Uterus (tissue), 3 donors: ENCODE measurements at regions not wholly inside any gene's neighbourhood (a gene's known extent, or its start where the extent isn't known, plus 50 kb on each side); places are given as distances from the start of the nearest gene placed in this dataset. TPM values are rescaled to one million over a fixed set of nuclear protein-coding genes. Genes with fewer than 3 reads are reported as not detected.

ENCODE experiments used
- DNase-seq, 2 donors: peaks; one replicate each; pipeline ENCODE4 v3.0.0-alpha.2; 2019 to 2020
- H3K27ac ChIP-seq, 2 donors: fragments of 200-600 bp; sonication (generic); 1 replicate in 1 of 2; 2 replicates in 1 of 2; pipeline ENCODE4 v1.5.1; 2016 to 2018
- H3K27me3 ChIP-seq, 2 donors: fragments of 200-600 bp; sonication (generic); one replicate each; pipeline ENCODE4 v1.5.1; 2018 to 2019; ENCODE audit warnings: control low read depth in 1 of 2
- H3K36me3 ChIP-seq, 2 donors: fragments of 200-600 bp; sonication (generic); one replicate each; pipeline ENCODE4 v1.5.1; 2019; ENCODE audit warnings: control low read depth in 1 of 2
- H3K4me1 ChIP-seq, 2 donors: fragments of 200-600 bp; sonication (generic); one replicate each; pipeline ENCODE4 v1.5.1; 2018 to 2019; ENCODE audit warnings: control low read depth in 1 of 2
- H3K4me3 ChIP-seq, 2 donors: fragments of 200-600 bp; sonication (generic); 1 replicate in 1 of 2; 2 replicates in 1 of 2; pipeline ENCODE4 v1.5.1; 2018 to 2019; ENCODE audit warnings: mild to moderate bottlenecking in 1 of 2
- H3K9me3 ChIP-seq, 2 donors: fragments of 200-600 bp; sonication (generic); one replicate each; pipeline ENCODE4 v1.5.1; 2019; ENCODE audit warnings: control low read depth in 1 of 2
- POLR2A ChIP-seq, 2 donors: fragments of 450-650 bp; IDR thresholded peaks; one replicate each; pipeline ENCODE4 v1.6.1; 2016; ENCODE audit warnings: antibody characterized with exemption in 2 of 2, mild to moderate bottlenecking in 1 of 2, moderate library complexity in 1 of 2
- intact Hi-C: fragments of 100-400 bp; cut with DNase I; formaldehyde crosslinking; loops from one replicate; pipeline ENCODE4 v1.15.1; 2023; ENCODE audit warnings: low total_unique reads
- small RNA-seq: library from RNA; depleted of rRNA; stranded (forward); fragments of <200 nt; gene quantifications from one replicate; pipeline ENCODE3, GENCODE V24; 2016
- TF ChIP-seq, protein P1 (sequence below), 4 experiments: fragments of 200-600 bp in 2 of 4; fragments of 450-650 bp in 2 of 4; sonication (generic) in 2 of 4; IDR thresholded peaks; one replicate each; pipeline ENCODE4 v1.5.1; 2016 to 2019; ENCODE audit warnings: antibody characterized with exemption in 4 of 4, mild to moderate bottlenecking in 2 of 4, moderate library complexity in 1 of 4
- donor health status: DM: yes; HTN: yes; CAD: no.

DNA sequence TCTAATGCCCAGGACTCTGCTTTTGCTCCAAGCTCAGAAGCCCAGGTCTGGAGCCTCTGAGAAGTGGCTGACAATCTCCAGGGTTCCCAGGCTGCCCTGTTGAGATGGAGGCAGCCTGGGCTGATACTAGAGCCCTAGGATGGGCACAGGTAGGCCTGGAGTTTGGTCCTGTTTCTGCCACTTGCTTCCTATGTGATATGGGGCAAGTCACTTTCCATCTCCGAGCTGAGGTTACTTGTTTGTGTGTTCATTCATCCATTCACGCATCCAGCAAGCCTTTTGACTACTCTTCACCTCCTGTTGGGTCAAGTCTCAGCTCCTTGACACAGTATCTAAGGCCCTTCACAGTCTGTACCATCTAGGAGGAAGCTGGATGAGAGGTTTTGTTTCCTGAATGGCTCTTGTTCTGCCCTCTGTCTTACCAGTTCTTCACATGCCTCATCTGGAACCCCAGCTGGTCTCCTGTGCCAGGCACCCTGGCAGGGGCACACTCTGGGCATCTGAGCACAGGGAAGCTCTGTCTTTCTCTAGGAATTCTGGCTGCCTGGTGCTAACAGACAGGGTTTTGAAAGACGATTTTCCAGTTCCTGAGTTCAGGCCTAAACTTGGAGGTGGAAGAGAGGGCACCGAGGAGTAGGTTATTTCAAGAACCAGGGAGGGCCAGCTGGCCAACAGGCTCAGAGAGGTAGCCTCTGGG lies 53.2 kb upstream of the AMPD3 start:
- H3K9me3 ChIP-seq, result no peaks in the 10 kb centered on the region
- H3K36me3 ChIP-seq, result no peaks in the 10 kb centered on the region
- no peaks in the 10 kb centered on the region for H3K4me1 ChIP-seq
- no peaks in the 10 kb centered on the region for H3K27me3 ChIP-seq
- no peak overlapping the region for H3K4me3 ChIP-seq
- no peak overlapping the region for H3K27ac ChIP-seq
- intact Hi-C loops, result loop anchor here (10.0 kb wide), 1 partner anchor 333 kb away; no protein-coding TSS in a partner anchor
- DNase-seq, result no peak
- TF ChIP-seq, protein P1, sequence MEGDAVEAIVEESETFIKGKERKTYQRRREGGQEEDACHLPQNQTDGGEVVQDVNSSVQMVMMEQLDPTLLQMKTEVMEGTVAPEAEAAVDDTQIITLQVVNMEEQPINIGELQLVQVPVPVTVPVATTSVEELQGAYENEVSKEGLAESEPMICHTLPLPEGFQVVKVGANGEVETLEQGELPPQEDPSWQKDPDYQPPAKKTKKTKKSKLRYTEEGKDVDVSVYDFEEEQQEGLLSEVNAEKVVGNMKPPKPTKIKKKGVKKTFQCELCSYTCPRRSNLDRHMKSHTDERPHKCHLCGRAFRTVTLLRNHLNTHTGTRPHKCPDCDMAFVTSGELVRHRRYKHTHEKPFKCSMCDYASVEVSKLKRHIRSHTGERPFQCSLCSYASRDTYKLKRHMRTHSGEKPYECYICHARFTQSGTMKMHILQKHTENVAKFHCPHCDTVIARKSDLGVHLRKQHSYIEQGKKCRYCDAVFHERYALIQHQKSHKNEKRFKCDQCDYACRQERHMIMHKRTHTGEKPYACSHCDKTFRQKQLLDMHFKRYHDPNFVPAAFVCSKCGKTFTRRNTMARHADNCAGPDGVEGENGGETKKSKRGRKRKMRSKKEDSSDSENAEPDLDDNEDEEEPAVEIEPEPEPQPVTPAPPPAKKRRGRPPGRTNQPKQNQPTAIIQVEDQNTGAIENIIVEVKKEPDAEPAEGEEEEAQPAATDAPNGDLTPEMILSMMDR (IDR thresholded peaks at IDR 0.05), result no peak
- TF ChIP-seq POLR2A (IDR thresholded peaks at IDR 0.05), result no peak

Small RNA genes in the stretch of these regions (small RNA-seq; reads per million reads assigned to genes)
- not detected for gene RNU6ATAC33P
